ENCODE measurements at regions not wholly inside any gene's neighbourhood (a gene's known extent, or its start where the extent isn't known, plus 50 kb on each side); places are given as distances from the start of the nearest gene placed in this dataset.
"Not testable (repeated sequence)": the region's sequence is repeated elsewhere in the genome, so short reads cannot be mapped to it uniquely, and the experiment has no call there.

GRCh38 chr9:115400796-115401195, 282.8 kb upstream of the TNC start:
- no peak for DNase-seq (ENCODE audit: low read depth)

DNA sequence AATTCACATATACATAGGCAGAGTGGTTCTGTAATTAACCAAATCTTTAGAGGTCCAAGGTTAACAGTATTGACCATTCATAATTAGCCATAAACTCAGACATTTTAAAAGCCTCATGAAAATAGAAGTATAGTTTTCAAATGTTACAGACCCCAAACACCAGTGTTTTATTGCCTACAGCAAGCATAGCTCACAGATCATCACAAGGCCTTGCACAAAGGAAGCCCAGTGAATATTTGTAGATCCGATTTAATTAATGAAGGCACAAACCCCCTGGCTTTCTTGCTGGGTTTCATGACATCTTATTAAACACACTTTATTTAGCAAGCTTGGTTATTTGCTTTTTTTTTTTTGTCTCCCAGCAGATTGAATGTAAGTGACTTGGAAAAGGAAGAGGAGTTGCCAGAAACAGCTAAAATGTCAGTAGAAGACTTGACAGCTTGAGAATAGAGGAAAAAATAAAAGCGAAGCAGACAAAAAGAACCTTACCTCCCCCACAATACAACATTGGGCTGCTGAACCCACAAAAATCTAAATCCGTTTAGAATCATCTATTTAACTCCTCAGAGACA, 283.9 kb upstream of the TNC start:
- DNase-seq (ENCODE audit: low read depth) = no peak

GRCh38 chr9:115403753-115404152, 285.8 kb upstream of the TNC start:
- no peak for DNase-seq (ENCODE audit: low read depth)

DNA sequence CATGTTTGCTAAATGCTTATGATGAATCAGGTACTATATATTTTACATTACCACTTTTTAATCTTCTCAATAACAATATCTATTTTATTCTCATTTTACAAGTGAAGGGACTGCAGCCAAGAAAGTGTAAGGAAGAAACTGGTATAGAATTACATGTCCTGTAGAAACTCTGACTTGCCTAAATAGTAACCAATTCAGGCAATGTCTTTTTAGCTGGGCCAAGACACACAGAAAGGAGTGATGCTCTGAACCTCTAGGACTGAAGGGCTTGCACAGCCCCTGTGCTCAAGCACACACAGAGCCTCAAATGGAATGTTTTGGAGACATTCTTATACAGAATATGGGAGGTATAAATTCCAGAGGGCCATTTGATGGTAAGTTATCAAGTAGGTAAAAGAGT, 286.4 kb upstream of the TNC start:
- DNase-seq (ENCODE audit: low read depth) = no peak

DNA sequence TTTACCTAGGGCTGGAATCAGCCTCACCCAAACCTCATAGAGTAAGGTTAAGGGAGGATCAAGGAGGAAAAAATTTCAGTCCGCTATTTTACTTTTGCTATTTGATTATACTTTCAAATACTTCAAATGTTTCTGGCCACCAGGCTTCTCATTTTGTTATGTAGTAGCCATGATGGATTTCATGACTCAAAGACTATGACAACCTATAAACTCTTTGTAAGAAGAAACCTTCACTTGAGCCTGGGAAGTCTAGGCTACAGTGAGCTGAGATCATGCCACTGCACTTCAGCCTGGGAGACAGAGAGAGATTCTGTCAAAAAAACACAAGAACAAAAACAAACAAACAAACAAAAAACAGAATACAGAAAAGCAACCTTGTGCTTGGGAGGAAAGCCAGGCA, 293.6 kb upstream of the TNC start:
- DNase-seq (ENCODE audit: low read depth) = no peak

DNA sequence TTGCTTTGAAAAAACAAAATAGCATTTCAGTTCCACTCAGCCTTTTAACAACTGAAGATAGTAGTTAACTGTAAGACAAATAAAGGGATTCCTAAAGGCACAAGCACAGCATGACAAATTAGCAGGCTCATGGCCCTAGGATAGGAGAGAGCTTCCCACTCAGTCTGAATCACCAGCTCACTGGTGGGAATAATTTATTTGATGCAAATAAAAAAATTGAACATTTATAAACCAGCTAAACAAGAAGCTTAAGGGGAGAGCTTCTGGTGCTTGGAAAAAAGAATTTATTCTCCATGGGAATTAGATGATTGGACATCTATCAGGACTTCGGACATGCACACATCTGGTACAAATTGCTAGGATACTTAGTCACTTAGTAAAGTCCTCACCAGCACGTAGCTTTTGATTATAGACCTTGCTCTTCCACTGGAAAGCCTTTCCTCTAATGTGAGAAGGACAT, 294.1 kb upstream of the TNC start:
- no peak for DNase-seq (ENCODE audit: low read depth)

DNA sequence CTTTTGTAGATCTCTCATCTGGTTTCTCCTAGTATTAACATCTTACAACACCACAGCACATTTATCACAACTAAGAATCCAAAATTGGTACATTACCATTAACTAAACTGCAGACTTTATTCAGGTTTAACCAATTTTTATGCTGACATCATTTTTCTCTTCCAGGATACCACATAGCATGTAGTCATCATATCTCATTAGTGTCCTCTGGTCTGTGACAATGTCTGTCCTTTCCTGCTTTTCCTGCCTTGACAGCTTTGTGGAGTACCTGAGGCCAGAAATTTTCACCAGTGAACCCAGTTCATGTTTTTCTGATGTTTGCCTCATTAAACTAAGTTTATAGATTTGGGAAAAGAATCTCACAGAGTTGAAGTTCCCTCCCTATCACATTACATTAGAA, 294.7 kb upstream of the TNC start:
- no peak for DNase-seq (ENCODE audit: low read depth)

GRCh38 chr9:115413304-115413703, 295.3 kb upstream of the TNC start:
- no peak for DNase-seq (ENCODE audit: low read depth)

- no peak for DNase-seq (ENCODE audit: low read depth)
Observed at GRCh38 chr9:115413766-115414382, 295.9 kb upstream of the TNC start.

- no peak for DNase-seq (ENCODE audit: low read depth)
Observed at GRCh38 chr9:115414561-115414960, 296.6 kb upstream of the TNC start.

DNA sequence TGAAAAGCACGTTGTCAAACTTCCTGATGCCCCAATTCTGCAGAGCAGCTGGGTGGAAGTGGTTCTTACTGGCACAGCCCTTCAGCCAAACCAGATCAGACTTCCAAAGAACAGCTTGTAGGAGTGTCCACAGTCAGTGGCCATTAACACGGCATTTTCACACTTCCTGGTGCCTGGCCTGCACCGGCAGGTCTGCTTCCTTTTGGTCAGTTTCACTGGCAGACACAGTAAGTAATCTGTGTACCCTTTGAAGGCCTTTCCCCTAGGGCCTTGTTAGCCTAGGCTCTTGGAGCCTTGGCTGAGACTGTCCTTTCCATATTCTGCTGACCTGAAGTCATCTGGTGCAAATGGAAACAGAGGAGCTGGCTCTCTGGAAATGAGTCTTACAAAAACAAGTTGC, 297.5 kb upstream of the TNC start:
- no peak for DNase-seq (ENCODE audit: low read depth)

DNA sequence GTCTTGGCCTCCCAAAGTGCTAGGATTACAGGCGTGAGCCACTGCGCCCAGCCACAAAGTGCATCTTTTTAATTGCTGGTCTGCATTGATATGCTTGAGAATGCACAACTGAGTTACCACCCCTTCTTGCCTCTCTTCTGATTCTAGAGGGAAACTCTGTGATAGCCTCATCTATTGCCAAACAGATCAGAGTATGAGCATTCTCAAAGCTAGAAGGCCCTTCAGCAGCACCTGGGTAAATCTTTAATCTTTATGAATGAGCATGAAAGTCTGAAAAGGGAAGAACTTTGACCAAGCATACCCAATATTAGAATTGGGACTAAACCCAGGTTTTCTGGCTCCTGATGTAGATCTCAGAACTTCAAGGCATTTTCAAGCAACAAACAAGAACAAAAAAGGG, 298.3 kb upstream of the TNC start:
- no peak for DNase-seq (ENCODE audit: low read depth)

DNA sequence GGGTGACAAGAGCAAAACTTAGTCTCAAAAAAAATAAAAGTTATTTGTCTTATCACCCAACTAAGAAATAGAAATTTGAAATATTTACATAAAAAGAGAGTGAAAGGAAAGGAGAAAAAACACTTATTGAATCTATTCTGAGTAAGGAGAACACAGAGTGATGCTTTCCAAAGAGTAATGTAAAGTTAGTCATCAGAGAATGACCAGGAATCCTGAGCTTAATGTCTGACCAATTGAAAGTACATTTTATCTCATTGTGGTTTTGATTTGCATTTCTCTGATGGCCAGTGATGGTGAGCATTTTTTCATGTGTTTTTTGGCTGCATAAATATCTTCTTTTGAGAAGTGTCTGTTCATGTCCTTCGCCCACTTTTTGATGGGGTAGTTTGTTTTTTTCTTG, 300.2 kb upstream of the TNC start:
- not testable (repeated sequence) for DNase-seq (ENCODE audit: low read depth)

GRCh38 chr9:115422932-115423440, 305.0 kb upstream of the TNC start:
- no peak for DNase-seq (ENCODE audit: low read depth)

DNA sequence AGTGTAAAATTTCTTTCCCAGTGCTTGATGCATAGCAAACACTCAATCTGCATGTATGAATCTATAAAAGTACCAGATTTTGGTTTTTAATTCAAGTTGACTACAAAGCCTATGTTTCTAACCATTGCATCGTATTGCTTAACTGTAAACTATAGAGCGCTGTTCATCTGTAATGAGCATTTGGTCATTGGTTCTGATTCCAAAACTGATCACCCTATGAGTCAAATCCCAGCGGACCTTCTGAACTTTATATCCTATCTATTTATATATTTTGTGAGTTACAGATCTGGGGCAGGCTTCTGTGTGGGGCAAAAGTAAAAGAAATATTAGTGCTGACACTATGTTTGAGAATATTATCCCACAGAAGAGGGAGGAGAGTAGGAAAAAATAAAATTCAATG, 305.7 kb upstream of the TNC start:
- no peak for DNase-seq (ENCODE audit: low read depth)

GRCh38 chr9:115425601-115426000, 307.6 kb upstream of the TNC start:
- DNase-seq (ENCODE audit: low read depth) = no peak

DNA sequence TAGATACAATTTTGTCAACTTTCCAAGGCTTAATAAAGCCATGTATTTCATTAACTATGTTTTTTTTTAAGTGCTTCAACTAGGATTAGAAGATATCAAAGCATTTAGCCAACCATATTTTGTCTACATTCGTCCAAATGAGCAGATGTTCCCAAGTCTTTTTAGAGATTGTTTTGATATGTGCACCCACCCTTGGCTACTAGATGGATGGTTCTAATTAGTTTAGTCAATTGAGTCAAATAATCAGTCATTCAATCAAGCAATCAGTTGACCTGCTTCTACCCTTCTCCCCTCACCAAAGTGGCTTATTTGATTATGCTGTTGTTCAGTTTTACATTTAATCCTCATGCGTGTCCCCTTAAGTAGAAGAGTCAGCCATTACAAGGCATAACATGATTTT, 319.5 kb upstream of the TNC start:
- no peak for DNase-seq (ENCODE audit: low read depth)

GRCh38 chr9:115439641-115440040, 321.7 kb upstream of the TNC start:
- DNase-seq (ENCODE audit: low read depth) = no peak

DNA sequence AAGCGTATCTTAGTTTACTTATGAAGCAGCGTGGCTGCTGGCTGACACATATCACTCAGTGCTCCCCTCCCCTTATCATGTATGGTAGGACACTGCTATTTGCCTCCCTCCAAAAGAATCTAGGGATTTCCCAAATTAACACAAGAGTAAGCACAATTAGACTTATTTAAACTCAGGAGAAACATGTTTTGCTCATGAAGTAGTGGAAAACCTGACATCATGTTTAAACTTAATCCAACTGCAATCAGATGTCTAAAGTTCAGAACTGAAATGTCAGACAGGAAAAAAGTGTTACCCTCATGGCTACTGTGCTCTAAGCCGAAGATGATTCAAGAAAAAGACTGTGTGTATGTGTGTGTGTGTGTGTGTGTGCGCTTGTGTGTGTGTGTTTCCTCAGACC, 324.1 kb upstream of the TNC start:
- DNase-seq (ENCODE audit: low read depth) = no peak

DNA sequence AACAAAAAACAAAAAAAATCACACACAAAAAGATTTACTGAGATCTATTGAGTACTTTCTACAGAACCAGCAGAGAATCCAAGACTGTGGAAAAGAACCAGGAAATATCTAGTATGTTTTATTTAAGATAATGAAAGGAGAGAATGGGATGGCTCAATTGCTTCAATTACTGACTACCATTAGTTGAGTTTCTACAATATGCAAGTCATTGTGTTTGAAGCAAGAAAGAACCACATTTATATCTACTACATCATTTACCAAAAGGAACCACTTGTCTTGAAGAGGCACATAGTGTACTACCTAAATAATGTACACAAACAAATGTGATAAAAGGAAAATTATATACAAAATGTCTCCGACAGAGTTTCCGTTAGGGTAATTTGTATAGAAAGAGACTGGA, 325.9 kb upstream of the TNC start:
- no peak for DNase-seq (ENCODE audit: low read depth)

DNA sequence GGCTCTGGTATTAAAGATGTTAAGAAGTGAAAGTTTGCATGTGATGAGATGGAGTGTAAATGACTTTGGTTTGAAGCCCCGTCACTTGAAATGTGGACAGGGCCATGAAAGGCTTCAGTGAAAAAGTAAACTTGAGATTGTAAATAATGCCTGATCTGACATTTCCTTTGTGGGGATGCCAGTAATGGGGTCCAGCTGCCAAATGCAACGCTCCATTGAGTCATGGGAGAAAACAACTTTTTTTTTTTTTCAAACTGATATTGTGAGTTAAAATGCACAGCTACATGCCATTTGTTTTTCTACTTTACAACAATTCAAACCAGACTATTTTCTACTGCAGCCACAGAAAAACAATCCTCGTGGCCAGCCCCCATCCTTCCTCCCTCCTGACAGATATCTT, 327.0 kb upstream of the TNC start:
- DNase-seq (ENCODE audit: low read depth) = no peak

GRCh38 chr9:115445655-115446054, 327.7 kb upstream of the TNC start:
- no peak for DNase-seq (ENCODE audit: low read depth)

DNA sequence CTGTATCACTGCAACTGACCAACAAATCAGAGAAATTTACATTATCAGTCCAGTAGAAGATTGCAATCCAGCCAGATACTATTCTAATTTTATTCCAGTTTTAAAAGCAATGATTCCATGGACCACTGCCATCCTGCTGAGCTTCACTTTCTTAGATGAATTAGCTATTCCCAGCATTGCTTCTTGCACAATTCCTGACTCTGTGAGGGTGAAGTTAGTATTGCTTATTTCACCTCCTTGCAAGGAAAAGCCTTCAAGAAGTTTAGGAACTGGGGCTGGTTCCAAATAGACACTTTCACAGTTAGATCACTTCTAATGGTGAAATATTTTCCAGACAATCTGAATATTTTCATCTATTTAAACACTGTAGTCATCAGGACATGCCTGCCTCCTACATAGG, 338.6 kb upstream of the TNC start:
- DNase-seq (ENCODE audit: low read depth) = no peak

- DNase-seq (ENCODE audit: low read depth) = no peak
Observed at GRCh38 chr9:115461280-115461679, 343.3 kb upstream of the TNC start.

All from stimulated activated CD8-positive, alpha-beta memory T cell treated with anti-CD3 and anti-CD28 coated beads, Interleukin-4, amount 100 ng/mL, for 24 hours (primary cell).